ENCODE measurements at regions not wholly inside any gene's neighbourhood (a gene's known extent, or its start where the extent isn't known, plus 50 kb on each side); places are given as distances from the start of the nearest gene placed in this dataset.

GRCh38 chr1:244201750-244202149 lies 150.7 kb downstream of the ZBTB18 start:
- TF ChIP-seq CTCF (IDR thresholded peaks at IDR 0.05) (no peak), POLR2A (IDR thresholded peaks at IDR 0.05) (no peak)

Data from vagina (tissue), 2 donors.